Gastroesophageal sphincter (tissue), 3 donors: ENCODE measurements at regions not wholly inside any gene's neighbourhood (a gene's known extent, or its start where the extent isn't known, plus 50 kb on each side); places are given as distances from the start of the nearest gene placed in this dataset.

Source experiments
- CTCF ChIP-seq, 4 experiments: fragments of 200-600 bp in 2 of 4; fragments of 450-650 bp in 2 of 4; sonication (generic) in 1 of 4; IDR thresholded peaks; one replicate each; pipeline ENCODE4 v1.5.1; 2017 to 2019; ENCODE audit warnings: antibody characterized with exemption in 4 of 4, mild to moderate bottlenecking in 2 of 4, moderate library complexity in 2 of 4
- EP300 ChIP-seq: sonication (generic); formaldehyde crosslinking; IDR thresholded peaks from one replicate; pipeline ENCODE4 v1.6.1; 2017; ENCODE audit warnings: antibody characterized with exemption, mild to moderate bottlenecking
- POLR2A ChIP-seq, 2 donors: fragments of 450-650 bp; IDR thresholded peaks; one replicate each; pipeline ENCODE4 v1.6.1; 2017; ENCODE audit warnings: antibody characterized with exemption in 2 of 2, mild to moderate bottlenecking in 2 of 2, moderate library complexity in 1 of 2
- POLR2AphosphoS5 ChIP-seq: sonication (generic); formaldehyde crosslinking; IDR thresholded peaks from one replicate; pipeline ENCODE4 v1.6.1; 2017; ENCODE audit warnings: antibody characterized with exemption

GRCh38 chr20:3352202-3352601, 55.3 kb downstream of the DNAAF9 start:
- no peak for TF ChIP-seq CTCF (IDR thresholded peaks at IDR 0.05)
- TF ChIP-seq POLR2A (IDR thresholded peaks at IDR 0.05) = no peak
- no peak for TF ChIP-seq EP300
- no peak for TF ChIP-seq POLR2AphosphoS5
